WTC11 (cell line): ENCODE measurements at regions not wholly inside any gene's neighbourhood (a gene's known extent, or its start where the extent isn't known, plus 50 kb on each side); places are given as distances from the start of the nearest gene placed in this dataset.

ENCODE experiments used
- ATAC-seq: fragments of 200-7000 bp; cut with Tn5 transposase; 2 replicates; pipeline ENCODE4 v1.10.0; 2021; ENCODE audit warnings: mild to moderate bottlenecking, moderate library complexity
- CTCF ChIA-PET: fragments of 300-600 bp; sonication (Branson Sonifier 250); formaldehyde crosslinking; loops from one replicate; lab custom pipeline; 2021; ENCODE audit warnings: antibody characterized with exemption; lab: Charles Lee
- POLR2A ChIA-PET: fragments of 350-600 bp; sonication (Branson Sonifier 250); formaldehyde crosslinking; loops from one replicate; lab custom pipeline; 2021; ENCODE audit warnings: antibody characterized with exemption; lab: Charles Lee
- DNase-seq: peaks from one replicate; pipeline ENCODE4 v3.0.0; 2021; ENCODE audit warnings: low spot score
- H3K27ac Mint-ChIP-seq: 2 replicates; pipeline ENCODE4 v1.8.0; 2021; ENCODE audit warnings: mixed read lengths
- H3K27me3 Mint-ChIP-seq: 2 replicates; pipeline ENCODE4 v1.8.0; 2021; ENCODE audit warnings: low read depth, mild to moderate bottlenecking, moderate library complexity, mixed read lengths
- H3K36me3 Mint-ChIP-seq: 2 replicates; pipeline ENCODE4 v1.8.0; 2021; ENCODE audit warnings: mixed read lengths
- H3K4me1 Mint-ChIP-seq: 2 replicates; pipeline ENCODE4 v1.8.0; 2022; ENCODE audit warnings: mixed read lengths
- H3K4me3 Mint-ChIP-seq: 2 replicates; pipeline ENCODE4 v1.8.0; 2021; ENCODE audit warnings: mild to moderate bottlenecking, moderate library complexity, mixed read lengths
- H3K9me3 Mint-ChIP-seq: 2 replicates; pipeline ENCODE4 v1.8.0; 2021; ENCODE audit warnings: mixed read lengths
- ATF6 ChIP-seq: sonication (generic); formaldehyde crosslinking; IDR thresholded peaks from 2 replicates; pipeline ENCODE4 v1.8.1; 2023; ENCODE audit warnings: mild to moderate bottlenecking, missing genetic modification reagents
- EMX1 ChIP-seq: fragments of 250-450 bp; sonication (Bioruptor Pico); IDR thresholded peaks from 2 replicates; pipeline ENCODE4 v1.8.0; 2021; ENCODE audit warnings: mild to moderate bottlenecking
- ERG ChIP-seq: fragments of 250-450 bp; sonication (Bioruptor Pico); IDR thresholded peaks from 2 replicates; pipeline ENCODE4 v1.8.0; 2021; ENCODE audit warnings: mild to moderate bottlenecking
- ETV6 ChIP-seq: sonication (generic); formaldehyde crosslinking; IDR thresholded peaks from 2 replicates; pipeline ENCODE4 v1.8.1; 2022; ENCODE audit warnings: mild to moderate bottlenecking, missing genetic modification reagents
- FOXJ3 ChIP-seq: sonication (generic); formaldehyde crosslinking; IDR thresholded peaks from 2 replicates; pipeline ENCODE4 v1.9.0; 2021; ENCODE audit warnings: missing genetic modification reagents, mild to moderate bottlenecking, borderline replicate concordance
- MYBL2 ChIP-seq: sonication (generic); formaldehyde crosslinking; IDR thresholded peaks from 2 replicates; pipeline ENCODE4 v1.8.1; 2023; ENCODE audit warnings: mild to moderate bottlenecking, moderate library complexity, missing genetic modification reagents
- NFATC4 ChIP-seq: fragments of 250-450 bp; sonication (Bioruptor Pico); IDR thresholded peaks from 2 replicates; pipeline ENCODE4 v1.9.0; 2021; ENCODE audit warnings: mild to moderate bottlenecking
- NFYB ChIP-seq: sonication (generic); formaldehyde crosslinking; conservative IDR thresholded peaks from 2 replicates; pipeline ENCODE4 v1.8.0; 2022; ENCODE audit warnings: low read depth, missing genetic modification reagents
- NR2C2 ChIP-seq: sonication (generic); formaldehyde crosslinking; IDR thresholded peaks from 2 replicates; pipeline ENCODE4 v1.8.0; 2022; ENCODE audit warnings: mild to moderate bottlenecking, missing genetic modification reagents
- OVOL2 ChIP-seq: fragments of 250-450 bp; sonication (Bioruptor Pico); IDR thresholded peaks from 2 replicates; pipeline ENCODE4 v1.9.0; 2021; ENCODE audit warnings: mild to moderate bottlenecking, borderline replicate concordance
- PREB ChIP-seq: sonication (generic); formaldehyde crosslinking; IDR thresholded peaks from 2 replicates; pipeline ENCODE4 v1.8.1; 2022; ENCODE audit warnings: mild to moderate bottlenecking, missing genetic modification reagents, moderate library complexity, borderline replicate concordance
- PRRX2 ChIP-seq: fragments of 250-450 bp; sonication (Bioruptor Pico); IDR thresholded peaks from 2 replicates; pipeline ENCODE4 v1.8.0; 2021; ENCODE audit warnings: mild to moderate bottlenecking
- SOX15 ChIP-seq: fragments of 250-450 bp; sonication (Bioruptor Pico); IDR thresholded peaks from 2 replicates; pipeline ENCODE4 v1.9.0; 2021; ENCODE audit warnings: mild to moderate bottlenecking
- STAT6 ChIP-seq: sonication (generic); formaldehyde crosslinking; conservative IDR thresholded peaks from 2 replicates; pipeline ENCODE4 v1.8.1; 2023; ENCODE audit warnings: mild to moderate bottlenecking, low read depth, missing genetic modification reagents, moderate library complexity
- TCF7 ChIP-seq: sonication (generic); formaldehyde crosslinking; IDR thresholded peaks from 2 replicates; pipeline ENCODE4 v1.8.0; 2022; ENCODE audit warnings: mild to moderate bottlenecking, low read depth, missing genetic modification reagents, moderate library complexity
- TEAD1 ChIP-seq: sonication (generic); formaldehyde crosslinking; IDR thresholded peaks from 2 replicates; pipeline ENCODE4 v1.8.0; 2022; ENCODE audit warnings: mild to moderate bottlenecking, missing genetic modification reagents
- TEAD4 ChIP-seq: sonication (generic); formaldehyde crosslinking; IDR thresholded peaks from 2 replicates; pipeline ENCODE4 v1.8.0; 2022; ENCODE audit warnings: mild to moderate bottlenecking, missing genetic modification reagents
- ZBTB21 ChIP-seq: sonication (generic); formaldehyde crosslinking; IDR thresholded peaks from 2 replicates; pipeline ENCODE4 v1.8.1; 2023; ENCODE audit warnings: mild to moderate bottlenecking, missing genetic modification reagents, borderline replicate concordance
- ZNF121 ChIP-seq: sonication (generic); formaldehyde crosslinking; IDR thresholded peaks from 2 replicates; pipeline ENCODE4 v1.8.0; 2023; ENCODE audit warnings: missing genetic modification reagents
- ZNF281 ChIP-seq: sonication (generic); formaldehyde crosslinking; IDR thresholded peaks from 2 replicates; pipeline ENCODE4 v1.8.0; 2023; ENCODE audit warnings: mild to moderate bottlenecking, missing genetic modification reagents
- ZNF416 ChIP-seq: fragments of 250-450 bp; sonication (Bioruptor Pico); IDR thresholded peaks from 2 replicates; pipeline ENCODE4 v1.9.0; 2021; ENCODE audit warnings: mild to moderate bottlenecking, inconsistent platforms

- Mint-ChIP-seq H3K27me3 (no peaks in the 10 kb centered on the region), H3K4me3 (no peak overlapping the region), H3K27ac (no peak overlapping the region), H3K9me3 (peaks cover 12% of the 10 kb centered on the region), H3K4me1 (peaks cover 49% of the 10 kb centered on the region), H3K36me3 (peaks cover 9% of the 10 kb centered on the region; the same call in 1 of the 2 replicates)
- CTCF ChIA-PET = interaction anchor here (0.6 kb wide), 1 partner anchor 769 kb away, joined by 3 read pairs; no protein-coding TSS in a partner anchor
- DNase-seq (no peak), ATAC-seq (no peak)
- POLR2A ChIA-PET = no interaction called here
- TF ChIP-seq TEAD1 (CRISPR knock-in tag) (no peak), ERG (CRISPR knock-in tag) (no peak), OVOL2 (no peak), ZNF121 (CRISPR knock-in tag) (no peak), ETV6 (CRISPR knock-in tag) (no peak)
Observed at GRCh38 chr2:145931781-145932395, 1412.0 kb upstream of the ZEB2 start.

GRCh38 chr2:145930318-145930717 lies 1410.4 kb upstream of the ZEB2 start:
- DNase-seq = no peak
- peaks cover 12% of the 10 kb centered on the region for H3K9me3 Mint-ChIP-seq
- ChIA-PET CTCF (no interaction called here), POLR2A (no interaction called here)
- H3K36me3 Mint-ChIP-seq = peaks cover 9% of the 10 kb centered on the region; the same call in 1 of the 2 replicates
- ATAC-seq = peak; percentile 76
- TF ChIP-seq PREB (no peak), NR2C2 (CRISPR knock-in tag) (no peak), ZNF416 (no peak), NFATC4 (CRISPR knock-in tag) (no peak), ZBTB21 (CRISPR knock-in tag) (no peak), MYBL2 (CRISPR knock-in tag) (no peak), FOXJ3 (CRISPR knock-in tag) (no peak), SOX15 (CRISPR knock-in tag) (no peak), ATF6 (CRISPR knock-in tag) (no peak), NFYB (no peak), TCF7 (no peak), PRRX2 (CRISPR knock-in tag) (no peak), ETV6 (CRISPR knock-in tag) (no peak), EMX1 (CRISPR knock-in tag) (no peak), TEAD4 (CRISPR knock-in tag) (no peak), STAT6 (CRISPR knock-in tag) (no peak), ZNF281 (CRISPR knock-in tag) (no peak)
- peak overlapping the region; percentile 69 for H3K27ac Mint-ChIP-seq
- H3K4me3 Mint-ChIP-seq = no peak overlapping the region
- H3K27me3 Mint-ChIP-seq = no peaks in the 10 kb centered on the region
- H3K4me1 Mint-ChIP-seq = peaks cover 44% of the 10 kb centered on the region
